DMS 273 treated with DMSO at 0.1 percent for 48 hours (cell line): ENCODE measurements at regions not wholly inside any gene's neighbourhood (a gene's known extent, or its start where the extent isn't known, plus 50 kb on each side); places are given as distances from the start of the nearest gene placed in this dataset.
"Not testable (repeated sequence)": the region's sequence is repeated elsewhere in the genome, so short reads cannot be mapped to it uniquely, and the experiment has no call there.

Experiments
- DNase-seq: peaks from one replicate; lab custom pipeline; 2025; lab: John Stamatoyannopoulos, UW

DNA sequence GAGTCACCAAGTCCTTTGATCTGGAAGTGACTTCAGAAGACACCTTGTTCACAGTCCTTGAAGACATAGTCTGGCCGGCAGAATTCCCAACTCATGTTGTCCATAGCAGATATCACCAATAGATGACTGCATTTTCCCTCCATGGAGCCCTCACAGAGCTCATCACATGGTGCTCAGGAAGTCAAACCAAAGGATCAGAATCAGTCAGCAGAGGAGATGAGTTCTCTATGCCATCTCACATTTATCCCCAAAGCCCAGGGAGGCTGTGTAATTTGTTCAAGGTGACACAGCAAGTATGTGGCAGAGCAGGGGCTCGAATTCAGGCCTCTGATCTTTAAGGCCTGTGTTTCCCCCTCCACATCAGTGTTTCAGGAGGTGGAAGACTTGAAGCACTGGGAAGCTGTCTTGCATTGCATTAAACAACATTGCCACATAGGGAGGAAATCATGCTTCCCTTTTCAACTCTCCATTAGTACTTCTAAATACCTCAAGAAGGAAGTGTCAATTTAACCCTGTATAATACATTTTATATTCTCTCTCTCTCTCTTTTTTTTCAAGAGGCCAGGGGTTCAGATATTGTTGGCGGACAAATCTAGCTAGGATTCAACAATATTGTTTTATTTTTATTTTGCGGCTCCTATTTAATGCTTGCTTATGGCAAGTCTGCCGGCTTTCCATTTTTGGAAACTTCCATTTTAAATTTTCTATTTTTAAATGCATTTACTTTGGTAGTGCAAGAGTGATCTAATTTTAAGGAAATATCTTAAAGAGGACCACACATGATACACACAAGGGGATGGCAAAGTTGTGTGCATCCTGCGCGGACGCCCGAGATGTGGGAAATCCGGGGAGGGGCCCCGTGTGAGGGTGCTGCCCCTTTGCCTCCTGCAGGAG lies 61.9 kb downstream of the NPIPB5 start:
- not testable (repeated sequence) for DNase-seq

DNA sequence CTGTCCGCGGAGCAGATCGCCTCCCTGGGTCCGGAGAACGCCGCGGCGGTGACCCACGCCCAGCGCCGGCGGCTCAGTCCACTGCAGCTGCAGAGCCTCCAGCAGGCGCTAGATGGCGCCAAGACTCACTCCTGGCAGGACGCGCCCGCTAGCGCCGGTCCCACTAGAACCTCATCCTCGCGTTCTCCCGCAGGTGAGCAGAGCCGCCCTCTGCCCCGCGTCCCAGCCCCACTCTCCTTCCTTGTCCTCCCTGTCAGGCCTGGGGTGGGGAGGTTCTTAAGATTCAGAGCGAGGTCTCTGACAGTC lies 62.5 kb downstream of the NPIPB5 start:
- not testable (repeated sequence) for DNase-seq

DNA sequence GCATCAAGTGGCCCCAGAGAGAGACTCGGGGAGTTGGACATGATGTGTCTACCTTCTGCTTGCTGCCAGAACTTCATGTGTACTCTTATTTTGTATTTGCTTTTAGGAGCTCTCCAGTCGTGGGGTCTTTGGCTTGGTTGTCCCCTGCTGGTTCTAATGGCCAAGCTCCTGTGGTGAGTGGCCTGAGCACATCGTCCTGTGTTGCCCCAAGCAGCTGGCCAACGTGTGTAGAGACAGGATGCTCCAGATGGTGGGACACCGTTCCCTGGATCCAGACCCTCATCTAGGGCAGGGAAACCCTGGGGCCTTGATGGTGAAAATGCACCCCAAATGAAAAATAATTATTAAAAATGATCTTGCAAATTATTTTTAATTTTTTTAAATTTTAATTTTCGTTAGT lies 65.8 kb downstream of the NPIPB5 start:
- DNase-seq: not testable (repeated sequence)

DNA sequence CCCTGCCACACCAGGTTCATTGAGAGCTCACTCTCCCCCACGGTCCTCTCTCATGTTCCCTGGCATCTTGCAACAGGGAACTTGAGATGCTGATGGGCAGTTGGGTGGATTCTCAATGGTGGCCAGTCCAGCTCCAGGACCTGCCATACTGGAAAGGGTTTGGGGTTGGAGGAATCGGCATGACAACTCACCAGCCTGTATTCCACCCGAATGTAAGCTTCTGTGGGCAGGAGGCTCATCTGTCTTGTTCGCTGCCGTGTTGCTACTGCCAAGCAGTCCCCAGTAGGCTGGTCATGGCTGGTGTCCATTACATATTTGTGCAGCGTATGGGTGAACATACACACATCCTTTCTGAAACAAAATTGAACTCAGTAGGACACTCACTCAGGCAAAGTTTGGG lies 72.5 kb downstream of the NPIPB5 start:
- not testable (repeated sequence) for DNase-seq

DNA sequence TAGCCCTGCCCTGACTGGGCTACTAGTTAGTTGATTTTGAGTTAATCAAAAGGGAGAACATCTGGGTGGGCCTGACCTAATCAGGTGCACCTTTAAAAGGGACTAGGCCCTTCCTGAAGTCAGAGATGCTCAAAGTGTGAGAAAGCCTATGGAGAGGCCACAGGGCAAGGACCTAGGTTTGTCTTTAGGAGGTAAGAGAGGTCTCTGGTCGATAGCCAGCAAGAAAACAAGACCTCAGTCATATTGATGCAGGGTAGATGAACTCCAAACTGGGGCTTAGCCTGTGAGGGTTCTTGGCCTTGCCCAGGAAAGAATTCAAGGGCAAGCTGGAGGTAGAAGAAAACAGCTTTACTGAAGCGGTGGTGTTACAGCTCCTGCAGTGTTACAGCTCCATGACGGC lies 73.8 kb downstream of the NPIPB5 start:
- DNase-seq: not testable (repeated sequence)

DNA sequence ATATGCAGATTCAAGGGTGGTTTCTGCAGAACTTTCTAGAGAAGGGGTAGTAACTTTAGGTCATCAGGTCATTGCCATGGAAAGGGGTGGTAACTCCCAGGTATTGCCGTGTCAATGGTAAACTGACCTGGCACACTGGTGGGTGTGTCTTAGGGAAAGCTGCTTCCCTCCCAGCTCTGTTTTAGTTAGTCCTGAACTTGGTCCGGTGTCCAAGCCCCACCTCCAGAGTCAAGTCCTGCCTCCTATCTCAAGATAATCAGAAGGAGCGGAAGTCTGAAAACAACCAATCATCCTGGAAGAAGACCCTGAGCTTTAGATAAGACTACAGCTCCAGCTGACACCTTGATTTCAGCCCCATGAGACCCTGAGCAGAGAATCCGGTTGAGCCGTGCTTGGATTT lies 74.2 kb downstream of the NPIPB5 start:
- DNase-seq: not testable (repeated sequence)

DNA sequence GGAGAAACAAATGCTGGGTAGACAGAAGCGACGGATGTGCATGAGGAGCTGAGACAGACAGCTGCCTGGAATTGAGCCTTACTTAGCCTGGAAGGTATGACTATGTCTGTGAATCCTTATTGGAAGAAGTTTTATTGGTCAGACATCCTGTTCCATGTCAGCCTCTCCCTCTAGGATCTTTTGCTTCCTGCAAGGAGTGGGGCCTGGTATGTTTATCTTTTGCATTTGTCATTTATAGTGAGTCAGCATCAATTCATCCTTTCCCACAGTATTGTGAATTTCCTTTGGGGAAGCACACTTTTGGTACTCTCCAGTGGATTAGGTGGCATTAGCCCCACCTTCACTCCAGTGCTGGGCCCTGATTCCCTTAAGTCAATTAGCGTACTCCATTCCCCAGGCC lies 74.7 kb downstream of the NPIPB5 start:
- not testable (repeated sequence) for DNase-seq

DNA sequence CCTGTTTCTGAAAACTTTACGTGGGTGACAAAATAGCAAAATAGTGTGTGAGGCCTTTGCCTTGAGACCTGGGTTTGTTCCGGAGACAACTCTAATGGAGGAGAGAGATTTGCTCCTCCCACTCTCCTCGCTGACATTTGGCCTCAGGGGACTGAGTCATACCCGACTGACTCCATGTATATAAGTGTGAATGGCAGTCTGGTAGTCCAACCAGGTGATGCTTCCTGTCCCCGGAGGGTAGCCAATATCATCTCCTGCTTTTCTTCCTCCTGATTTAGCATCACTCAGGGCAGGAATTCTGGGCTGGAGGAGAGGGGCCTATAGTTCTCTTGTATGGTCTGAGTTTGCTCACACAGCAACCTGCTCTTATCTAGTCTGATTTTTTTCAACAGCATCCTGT lies 76.0 kb downstream of the NPIPB5 start:
- DNase-seq: not testable (repeated sequence)

DNA sequence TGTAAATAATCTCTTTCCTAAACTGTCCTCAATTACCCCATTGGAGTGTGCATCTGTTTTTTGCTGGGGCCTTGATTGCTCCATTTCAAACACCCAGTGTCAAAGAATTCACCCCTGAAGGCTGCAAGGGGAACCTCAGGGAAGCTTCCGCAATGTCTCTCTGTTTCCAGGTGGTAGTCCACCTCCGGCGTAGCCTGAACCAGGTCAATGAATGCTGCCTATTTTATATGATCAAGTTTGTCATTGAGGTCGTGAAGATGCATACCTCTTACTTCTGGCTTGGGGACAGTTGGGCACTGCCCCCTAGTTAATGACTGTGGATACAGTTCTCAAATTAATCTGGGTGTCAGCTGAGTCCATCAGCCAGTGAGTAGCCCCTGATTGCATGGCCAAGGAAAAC lies 79.1 kb downstream of the NPIPB5 start:
- not testable (repeated sequence) for DNase-seq

DNA sequence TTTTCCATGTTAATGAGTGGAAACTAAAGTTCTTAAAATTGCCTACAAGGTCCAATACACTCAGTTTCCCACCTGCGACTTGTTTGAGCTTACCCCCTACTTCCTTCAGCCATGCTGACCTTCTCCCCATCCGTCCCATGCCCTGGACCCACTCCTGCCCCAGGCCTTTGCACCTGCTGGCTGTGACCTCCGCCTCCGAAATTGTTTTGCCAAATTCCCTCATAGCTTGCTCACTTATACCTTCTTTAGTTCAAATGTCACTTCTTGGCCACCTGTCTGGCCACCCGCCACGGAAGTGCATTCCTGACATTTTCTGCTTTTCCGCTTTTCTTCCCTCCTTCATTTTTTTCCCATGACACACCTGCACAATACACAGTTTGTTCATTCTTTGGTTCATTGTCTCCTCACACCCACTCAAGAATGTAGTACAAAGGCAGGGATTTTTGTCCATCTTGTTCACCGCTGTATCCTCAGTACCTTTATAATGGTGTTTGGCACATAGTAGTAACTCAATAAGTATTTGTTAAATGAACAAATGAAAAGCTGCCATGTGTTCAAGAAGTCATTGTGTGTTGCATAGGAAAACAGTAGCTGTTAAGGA lies 85.9 kb downstream of the NPIPB5 start:
- DNase-seq: not testable (repeated sequence)

DNA sequence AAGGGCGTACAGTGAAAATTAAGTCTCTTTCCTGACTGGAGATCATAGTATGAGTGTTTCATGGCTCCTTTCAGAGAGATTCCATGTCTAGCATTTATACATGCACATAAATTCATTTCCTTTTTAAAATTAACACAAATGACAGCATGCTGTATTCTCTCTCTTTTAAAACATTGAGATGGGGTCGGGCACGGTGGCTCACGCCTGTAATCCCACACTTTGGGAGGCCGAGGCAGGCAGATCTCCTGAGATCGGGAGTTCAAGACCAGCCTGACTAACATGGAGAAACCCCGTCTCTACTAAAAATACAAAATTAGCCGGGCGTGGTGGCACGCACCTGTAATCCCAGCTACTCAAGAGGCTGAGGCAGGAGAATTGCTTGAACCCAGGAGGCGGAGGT lies 93.1 kb downstream of the NPIPB5 start:
- not testable (repeated sequence) for DNase-seq

DNA sequence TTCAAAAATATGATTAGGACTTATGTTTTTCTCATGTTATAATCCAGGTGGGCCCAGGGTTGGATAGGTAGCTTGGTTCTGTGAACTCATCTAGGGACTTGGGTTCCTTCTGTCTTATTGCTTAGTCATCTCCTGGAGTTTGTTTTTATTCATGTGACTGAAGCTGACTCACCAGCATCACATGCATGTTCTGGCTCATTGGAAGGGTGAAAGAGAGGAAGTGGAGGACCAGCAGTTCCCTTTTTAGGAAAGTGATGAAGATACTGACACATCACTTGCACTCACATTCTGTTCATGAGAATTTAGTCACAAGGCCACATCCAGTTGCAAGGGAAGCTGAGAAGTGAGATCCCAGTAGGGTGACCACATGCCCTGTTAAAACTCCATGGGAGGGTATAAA lies 95.9 kb downstream of the NPIPB5 start:
- not testable (repeated sequence) for DNase-seq

DNA sequence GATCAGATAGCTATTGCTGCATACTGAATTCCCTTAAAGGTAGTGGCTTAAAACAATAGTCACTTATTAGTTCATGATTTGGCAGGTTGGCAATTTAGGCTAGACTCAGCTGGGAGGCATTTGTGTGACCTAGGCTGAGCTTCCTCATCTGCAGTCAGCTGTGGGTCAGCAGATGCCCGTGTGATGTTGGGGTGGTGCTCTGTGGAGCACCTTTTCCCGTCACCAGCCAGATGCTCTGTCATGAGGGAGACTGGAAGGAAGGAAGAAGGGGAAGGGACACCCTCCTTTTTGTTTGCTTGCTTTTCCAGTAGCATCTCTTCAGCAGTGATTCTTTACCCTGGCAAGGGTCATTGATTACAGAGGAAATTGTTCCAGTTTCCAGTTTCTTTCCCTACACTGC lies 99.1 kb downstream of the NPIPB5 start:
- DNase-seq: not testable (repeated sequence)

DNA sequence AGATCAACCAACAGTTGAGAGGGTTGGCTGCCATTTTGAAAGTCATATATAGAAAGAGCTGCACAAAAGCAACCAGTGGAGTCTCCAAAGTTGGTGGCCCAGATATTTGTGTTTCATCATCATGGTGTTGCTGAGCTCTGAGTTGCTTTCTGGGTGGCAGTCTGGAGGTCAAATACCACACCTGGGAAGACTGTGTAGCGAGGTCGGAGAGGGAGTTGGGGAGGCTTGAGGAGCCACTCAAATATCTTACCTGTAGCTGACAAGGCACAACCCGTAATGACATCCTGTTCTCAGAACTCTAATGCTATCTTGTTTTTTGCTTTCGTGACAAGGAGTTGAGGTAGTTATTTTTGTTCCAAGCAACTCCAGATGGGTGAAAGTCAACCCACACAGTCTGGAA lies 100.4 kb downstream of the NPIPB5 start:
- DNase-seq: not testable (repeated sequence)

DNA sequence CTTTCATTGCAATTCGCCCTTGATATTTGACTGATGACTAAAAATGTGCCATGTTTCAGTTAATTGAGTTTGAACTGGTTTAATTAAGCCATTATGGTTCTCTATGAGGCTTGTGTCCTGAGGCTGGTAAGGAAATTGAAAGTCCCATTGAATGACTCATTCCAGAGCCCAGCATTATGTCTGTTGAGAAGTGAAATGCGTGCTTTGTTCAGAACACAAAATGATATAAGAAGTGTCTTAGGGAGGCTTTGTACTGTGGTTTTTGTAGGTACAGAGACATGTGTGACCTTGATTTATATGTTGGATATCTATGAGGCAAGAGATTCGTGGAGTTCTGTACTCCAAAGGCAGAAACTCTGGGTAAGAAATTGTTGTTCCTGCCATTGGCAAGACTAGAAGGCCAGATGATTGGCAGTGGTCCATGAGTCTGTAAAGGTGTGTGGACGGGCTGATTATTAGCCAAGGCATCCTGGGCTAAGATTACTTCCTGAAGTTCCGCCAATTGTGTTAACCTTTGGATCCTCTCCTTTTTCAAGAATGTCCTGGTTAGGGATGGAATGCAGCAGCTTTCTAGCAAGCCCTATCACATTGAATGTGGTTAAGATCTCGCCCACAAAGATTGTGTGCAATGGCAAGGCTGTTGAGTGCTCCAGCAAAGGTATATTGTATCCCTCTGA lies 103.7 kb downstream of the NPIPB5 start:
- DNase-seq: no peak

DNA sequence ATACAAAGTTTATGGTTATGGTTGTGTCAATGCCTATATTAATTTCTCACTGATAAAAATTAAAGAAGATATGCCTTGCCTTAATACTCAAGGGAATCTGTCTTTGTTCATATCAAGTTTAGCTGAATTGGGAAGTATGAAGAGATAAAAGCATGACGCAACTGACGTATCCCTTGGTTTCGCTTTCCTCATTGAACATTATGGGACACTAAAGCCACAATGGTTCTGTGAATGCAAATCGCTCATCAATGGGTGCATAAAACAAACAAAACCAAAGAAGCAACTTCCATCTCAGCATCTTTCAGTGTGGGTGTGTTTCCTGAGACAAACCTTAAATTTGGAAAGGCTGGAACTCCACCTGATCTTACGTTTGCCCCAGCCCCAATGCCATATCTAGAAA lies 108.2 kb downstream of the NPIPB5 start:
- no peak for DNase-seq

DNA sequence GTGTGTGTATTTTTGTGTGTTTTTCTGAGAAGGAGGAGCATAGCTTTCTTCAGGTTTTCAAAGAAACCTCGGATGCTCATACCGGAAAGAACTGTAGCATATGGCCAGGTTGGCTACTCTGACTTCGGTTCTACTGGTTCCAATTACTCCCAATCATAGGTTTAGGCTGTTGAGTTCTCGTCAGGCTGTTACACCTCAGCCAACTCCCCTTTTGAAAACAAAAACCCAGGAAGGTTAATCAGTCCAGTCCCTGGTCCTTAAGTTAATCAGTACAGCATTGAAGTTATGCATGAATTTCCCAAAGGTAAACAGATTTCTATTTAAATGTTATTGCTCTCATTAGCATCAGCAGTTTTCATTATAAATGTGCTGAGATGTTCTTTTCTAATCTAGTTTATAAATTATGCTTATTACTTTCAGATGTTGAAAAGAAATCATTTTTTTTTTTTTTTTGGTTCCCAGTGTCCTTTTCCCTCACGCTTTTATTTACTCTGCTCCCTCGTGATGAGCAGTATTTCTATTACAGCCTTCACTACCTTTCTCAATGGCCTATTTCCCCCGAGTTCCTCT lies 111.0 kb downstream of the NPIPB5 start:
- DNase-seq: no peak

DNA sequence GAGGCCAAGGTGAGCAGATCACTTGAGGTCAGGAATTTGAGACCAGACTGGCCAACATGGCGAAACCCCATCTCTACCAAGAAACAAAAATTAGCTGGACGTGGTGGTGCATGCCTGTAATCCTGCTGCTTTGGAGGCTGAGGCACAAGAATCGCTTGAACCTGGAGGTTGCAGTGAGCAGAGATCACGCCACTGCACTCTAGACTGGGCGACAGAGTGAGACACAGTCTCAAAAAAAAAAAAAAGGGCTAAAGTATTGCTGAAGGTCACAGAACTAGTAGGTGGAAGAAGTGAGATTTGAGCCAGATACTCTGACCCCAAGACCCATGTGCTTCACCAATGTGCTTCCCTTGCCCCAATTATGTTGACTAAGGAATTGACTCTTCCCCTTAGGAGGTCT lies 112.0 kb downstream of the NPIPB5 start:
- DNase-seq: no peak

DNA sequence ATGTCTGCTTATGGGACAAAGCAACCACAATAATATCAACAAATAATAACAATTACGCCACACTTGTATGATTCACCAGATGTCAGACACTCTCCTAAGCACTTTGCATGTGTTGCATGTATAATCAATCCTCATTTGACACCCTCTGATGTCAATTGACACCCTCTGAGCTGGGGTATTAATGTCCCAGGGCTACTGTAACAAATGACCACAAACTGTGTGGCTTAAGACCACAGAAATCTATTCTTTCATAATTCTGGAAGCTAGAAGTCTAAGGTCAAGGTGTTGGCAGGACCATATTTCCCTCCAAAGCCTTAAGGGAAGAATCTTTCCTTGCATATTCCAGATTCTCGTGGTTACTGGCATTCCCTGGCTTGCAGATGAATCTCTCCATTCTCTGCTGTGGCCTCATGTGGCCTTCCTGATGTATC lies 112.7 kb downstream of the NPIPB5 start:
- no peak for DNase-seq

DNA sequence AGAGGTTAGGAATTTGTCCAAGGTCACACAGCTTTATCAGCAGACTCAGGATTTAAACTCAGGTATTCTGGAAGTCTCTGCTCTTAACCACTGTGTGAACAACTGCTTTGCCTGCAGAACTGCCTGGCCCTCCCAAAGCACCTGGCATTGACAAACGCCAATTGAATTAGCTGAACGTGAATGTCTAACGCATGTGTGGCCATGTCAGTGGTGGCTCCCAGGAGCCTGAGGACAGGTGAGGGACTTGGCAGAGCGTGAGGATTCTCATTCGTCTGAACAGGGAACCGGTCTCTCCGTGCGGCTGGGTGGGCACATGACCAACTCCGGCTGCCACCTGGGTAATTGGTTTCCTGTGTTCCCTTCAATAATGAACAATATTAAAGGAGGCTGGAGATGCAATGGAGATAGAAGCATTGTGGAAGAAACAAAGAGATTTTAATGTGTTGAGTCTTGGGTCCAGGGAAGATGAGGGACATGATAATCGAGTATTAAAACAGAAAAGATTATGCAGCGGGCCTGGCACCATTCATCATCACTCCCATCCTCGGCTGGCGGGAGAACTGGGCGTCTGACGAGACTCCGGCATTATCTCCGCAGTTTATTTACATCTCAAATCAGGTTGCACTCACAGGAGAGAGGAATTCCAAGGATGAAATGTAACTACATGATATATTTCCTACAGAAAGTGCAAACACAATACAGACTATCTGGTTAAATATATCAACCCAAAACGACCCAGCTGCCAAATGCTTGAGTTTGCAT lies 113.5 kb downstream of the NPIPB5 start:
- DNase-seq: no peak

DNA sequence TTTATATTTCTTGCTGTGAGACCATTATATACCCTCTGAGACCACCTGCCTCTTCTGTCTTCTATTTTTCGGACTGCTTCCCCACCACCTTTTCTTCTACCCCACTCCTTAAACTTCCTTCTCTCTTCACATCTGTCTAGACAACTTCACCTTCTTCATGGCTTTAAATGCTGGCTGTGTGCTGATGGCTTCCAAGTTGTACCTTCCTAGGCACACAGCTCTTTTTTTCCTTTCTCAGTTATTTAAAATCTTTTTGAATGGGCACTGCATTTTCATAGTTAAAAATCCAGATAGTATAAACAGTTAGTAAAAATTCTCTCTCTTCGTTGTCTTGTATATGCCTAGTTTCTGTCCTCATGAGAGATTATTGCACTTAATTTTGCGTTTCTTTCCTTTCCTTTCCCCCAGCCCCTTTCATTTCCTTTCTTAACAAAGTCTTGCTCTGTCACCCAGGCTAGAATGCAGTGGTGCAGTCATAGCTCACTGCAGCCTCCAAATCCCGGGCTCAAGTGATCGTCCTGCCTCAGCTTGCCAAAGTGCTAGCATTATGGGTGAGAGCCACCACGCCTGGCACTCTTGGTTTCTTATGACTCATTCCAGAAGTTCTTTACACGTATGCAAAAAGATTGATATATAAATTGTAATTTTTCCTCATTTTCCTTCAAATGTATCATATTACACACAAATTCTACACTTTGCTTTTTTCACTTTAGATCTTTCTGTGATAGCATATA lies 114.3 kb downstream of the NPIPB5 start:
- DNase-seq: no peak
